Stimulated activated CD4-positive, alpha-beta T cell treated with anti-CD3 and anti-CD28 coated beads, Interleukin-12 subunit alpha, Interleukin-12 subunit beta, amount 100 ng/mL, for 24 hours (primary cell): ENCODE measurements at regions not wholly inside any gene's neighbourhood (a gene's known extent, or its start where the extent isn't known, plus 50 kb on each side); places are given as distances from the start of the nearest gene placed in this dataset.
"Not testable (repeated sequence)": the region's sequence is repeated elsewhere in the genome, so short reads cannot be mapped to it uniquely, and the experiment has no call there.

Experiments used
- DNase-seq, 2 experiments: peaks; one replicate each; pipeline ENCODE4 v3.0.0-alpha.2; 2020; ENCODE audit warnings: low read depth in 2 of 2

GRCh38 chr5:110304176-110304575 lies 422.3 kb downstream of the TMEM232 start:
- DNase-seq = no peak

GRCh38 chr5:110306650-110307049 lies 419.8 kb downstream of the TMEM232 start:
- DNase-seq = no peak

DNA sequence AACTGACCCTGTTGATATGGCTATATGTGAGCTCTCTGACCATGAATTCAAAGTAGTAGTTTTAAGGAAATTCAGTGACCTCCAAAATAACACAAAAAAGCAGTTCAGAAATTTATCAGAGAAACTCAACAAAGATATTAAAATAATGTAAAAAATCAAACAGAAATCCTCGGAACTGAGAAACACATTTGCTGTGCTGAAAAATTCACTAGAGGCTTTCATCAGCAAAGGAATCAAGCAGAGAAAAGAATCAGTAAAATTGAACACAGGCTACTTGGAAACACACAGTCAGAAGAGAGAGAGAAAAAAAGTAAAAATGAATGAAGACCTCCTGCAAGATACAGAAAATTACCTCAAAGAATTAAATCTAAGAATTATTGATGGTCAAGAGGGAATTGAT lies 417.2 kb downstream of the TMEM232 start:
- DNase-seq = no peak

DNA sequence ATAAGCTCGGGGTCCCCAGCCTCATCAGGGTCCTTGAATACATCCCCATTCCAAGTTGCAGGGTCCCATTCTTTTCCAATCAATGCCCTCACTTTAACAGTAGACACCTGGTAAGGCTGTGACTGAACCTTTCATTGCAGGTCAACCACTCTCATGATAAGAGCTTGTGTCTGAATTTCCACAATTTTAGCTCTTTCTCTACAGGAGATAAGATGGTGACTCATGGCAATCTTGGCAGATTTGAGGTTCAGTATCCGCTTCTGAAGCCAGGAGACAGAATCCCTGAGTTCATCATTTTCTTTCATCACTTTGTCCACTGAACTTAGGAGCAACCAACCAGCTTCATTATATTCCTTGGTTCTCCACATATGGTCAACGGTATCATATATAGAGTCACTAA lies 409.9 kb downstream of the TMEM232 start:
- not testable (repeated sequence) for DNase-seq

DNA sequence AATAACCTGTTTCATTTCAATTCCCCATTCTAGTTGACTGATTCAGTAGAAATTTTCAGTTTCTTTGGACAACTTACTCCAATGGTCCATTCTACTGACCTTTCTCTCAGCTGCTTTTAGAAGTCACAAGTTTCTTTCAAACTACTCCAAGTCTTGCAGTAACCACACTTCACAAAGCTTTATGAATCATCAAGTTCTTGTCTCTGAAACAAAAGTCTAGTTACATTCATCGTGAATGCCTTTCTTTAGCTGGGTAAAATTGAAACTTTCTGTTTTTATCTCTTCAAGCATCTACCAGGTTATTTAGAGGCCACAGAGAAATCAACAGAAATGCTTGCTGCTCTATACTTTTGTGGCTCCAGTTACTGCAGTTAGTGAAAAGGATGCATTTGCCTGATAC lies 405.4 kb downstream of the TMEM232 start:
- no peak for DNase-seq

DNA sequence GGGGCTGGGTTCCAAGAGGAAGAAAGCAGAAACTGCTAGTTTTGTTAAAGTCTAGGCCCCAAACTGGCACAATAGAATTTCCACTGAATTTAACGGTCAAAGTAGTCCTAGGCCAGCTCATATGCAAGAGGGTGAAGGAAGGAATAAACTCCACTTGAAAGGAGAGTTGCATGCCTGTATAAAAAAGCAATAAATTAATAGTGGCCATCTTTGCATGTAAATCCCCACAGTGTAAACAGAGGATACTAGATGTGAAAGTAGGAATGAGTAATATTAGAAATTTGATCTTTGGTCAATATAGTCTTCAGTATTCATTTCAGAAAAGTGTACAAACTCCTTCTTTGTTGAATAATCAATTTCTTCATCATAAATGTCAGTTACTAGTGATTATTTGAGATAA lies 403.1 kb downstream of the TMEM232 start:
- no peak for DNase-seq

DNA sequence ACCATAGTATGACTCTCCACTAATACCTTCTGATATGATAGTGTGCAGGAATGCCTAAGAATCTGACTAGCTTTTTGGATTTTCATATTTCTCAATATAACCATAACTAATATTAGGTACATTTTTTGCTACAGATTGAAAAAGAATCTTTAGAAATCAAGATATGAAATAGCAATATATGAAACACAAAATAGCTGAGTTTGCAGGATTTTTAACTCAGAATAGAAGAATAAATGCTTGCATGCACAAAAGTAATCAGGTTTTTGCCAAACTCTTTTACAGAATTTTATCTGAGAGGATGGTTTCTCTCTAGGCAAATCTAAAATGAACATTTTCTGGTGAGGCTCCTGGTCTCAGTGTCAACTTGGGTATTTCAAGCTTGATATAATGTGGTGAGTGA lies 402.6 kb downstream of the TMEM232 start:
- no peak for DNase-seq

DNA sequence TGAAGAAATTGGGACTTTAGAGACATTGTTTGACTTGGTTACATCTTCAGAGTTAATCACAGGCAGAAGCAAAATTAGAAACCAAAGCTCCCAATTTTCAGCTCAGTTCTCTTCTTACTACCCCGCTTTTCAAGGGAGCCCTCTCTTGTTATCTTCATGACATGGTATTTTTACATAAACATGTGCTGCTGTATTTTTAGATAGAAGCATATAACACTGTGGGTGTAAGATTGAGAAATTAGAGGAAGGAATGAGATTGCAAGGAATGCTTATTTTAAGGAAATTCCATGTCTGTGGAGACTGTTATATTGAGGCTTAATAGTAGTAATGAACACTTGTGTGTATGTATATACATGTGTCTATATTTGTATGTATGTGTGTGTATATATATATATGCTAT lies 401.6 kb downstream of the TMEM232 start:
- DNase-seq = no peak

- no peak for DNase-seq
These were observed 396.4 kb downstream of the TMEM232 start for GRCh38 chr5:110329955-110330525.

GRCh38 chr5:110333384-110333783 lies 393.1 kb downstream of the TMEM232 start:
- DNase-seq = no peak

GRCh38 chr5:110335361-110336066 lies 391.0 kb downstream of the TMEM232 start:
- DNase-seq = no peak

GRCh38 chr5:110338341-110339083 lies 388.0 kb downstream of the TMEM232 start:
- no peak for DNase-seq

DNA sequence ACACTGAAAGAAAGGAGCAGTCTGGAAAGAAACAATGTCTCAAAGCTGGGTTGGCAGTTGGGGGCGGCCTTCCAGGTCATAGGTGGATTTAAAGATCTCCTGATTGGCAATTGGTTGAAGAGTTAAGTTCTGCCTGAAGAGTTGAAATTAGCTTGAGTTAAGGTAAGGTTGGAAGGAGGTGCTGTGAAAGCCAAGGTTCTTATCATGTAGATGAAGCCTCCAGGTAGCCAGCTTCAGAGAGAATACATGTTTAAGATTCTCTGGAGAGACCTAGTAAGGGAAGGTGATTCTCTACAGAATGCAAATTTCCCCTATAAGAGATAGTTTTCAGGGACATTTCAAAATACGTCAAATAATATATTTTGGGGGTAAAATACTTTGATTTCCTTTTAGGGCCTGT lies 387.1 kb downstream of the TMEM232 start:
- DNase-seq = no peak

DNA sequence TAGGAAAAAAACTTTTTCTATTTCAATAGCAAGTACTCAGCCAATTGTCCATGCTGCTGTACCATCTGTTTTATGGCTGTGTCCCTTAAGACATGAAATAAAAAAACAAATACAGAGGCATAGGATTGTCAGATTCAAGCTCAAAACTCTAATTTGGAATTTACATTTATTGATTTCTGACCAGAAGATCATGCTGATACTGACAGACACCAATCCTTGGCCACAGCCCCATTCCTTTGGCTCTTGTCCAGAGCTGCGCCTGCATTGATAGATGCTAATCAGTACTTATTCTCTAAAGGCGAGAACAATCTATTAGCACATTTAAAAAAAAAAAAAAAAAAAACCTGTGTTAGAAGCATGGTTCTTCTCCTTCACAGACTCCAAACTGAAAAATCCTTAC lies 384.6 kb downstream of the TMEM232 start:
- no peak for DNase-seq

GRCh38 chr5:110342683-110343082 lies 383.8 kb downstream of the TMEM232 start:
- DNase-seq = no peak

DNA sequence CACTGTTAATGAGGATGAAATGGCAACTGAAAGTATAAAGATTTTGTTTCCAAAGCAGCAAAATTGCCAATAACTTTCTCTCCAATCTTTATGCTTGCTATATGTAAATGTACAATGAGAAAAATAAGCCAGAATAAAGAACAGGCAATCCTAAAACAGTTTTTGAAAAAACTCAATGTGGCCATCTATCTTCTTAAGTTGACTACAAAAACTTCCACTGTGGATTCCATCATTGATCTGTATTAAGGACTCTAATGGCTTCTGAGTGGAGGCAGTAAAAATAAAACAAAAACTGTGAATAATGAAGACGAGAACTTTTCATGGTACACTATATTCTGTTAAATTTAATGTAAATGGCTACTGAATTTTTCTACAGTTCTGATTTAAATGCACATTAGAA lies 382.9 kb downstream of the TMEM232 start:
- no peak for DNase-seq

DNA sequence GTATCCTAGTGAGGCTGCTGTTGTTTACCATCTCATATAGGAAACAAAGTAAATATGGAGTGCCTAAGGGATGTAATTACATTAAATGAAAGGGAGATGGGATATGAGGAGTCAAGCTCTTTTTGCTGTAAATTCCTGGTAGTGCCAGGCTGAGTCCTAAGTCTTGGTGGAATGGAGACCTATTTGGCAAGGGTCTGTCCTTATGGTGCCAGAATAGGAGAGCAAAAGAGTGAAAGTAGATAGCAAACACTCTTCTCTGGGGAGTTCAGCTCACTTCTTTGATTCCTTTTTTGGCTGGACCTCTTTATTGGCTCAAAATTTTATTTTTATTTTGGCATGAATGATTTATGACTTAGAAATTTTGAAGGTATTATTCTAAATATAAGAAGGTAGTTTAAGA lies 380.8 kb downstream of the TMEM232 start:
- DNase-seq = no peak

DNA sequence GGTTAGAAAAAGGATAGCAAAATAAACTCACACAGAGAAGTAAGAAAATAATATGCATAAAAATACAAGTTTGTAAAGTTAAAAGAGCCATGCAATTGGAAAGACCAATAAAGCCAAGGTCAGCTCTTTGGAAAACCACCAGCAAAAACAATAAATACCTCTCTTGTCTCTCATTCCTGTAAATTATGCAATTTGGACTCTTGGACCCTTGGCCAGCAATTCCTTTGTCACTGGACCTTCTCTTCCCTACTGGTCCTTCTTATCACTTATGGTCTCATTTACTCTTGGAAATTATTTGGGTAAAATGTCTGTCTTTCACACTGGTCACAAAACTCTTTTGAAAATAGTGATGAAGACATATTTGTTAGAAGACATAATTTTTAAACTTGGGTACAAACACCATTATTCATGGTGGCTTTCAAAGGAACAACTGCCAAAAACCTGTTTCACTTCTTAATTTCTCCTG lies 379.5 kb downstream of the TMEM232 start:
- no peak for DNase-seq

- no peak for DNase-seq
These were observed 378.7 kb downstream of the TMEM232 start for GRCh38 chr5:110347781-110348180.

DNA sequence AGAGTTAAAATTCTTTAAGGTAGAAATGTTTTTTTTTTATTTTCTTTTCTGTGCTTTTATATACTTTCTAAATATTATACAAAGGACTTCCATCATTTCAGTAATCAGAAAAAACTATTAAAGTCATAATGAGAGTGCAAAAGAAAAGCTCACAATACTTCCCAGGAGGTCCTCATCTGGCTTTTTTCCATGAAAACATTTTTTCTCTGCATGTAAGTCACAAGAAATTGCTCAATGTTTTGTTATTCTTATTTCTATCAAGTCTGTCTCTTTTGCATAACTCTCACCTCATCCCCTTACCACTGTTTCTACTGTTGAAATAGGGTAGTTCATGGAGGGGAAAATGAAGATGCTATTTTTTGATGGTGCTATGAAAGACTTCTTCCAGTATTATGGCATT lies 375.0 kb downstream of the TMEM232 start:
- DNase-seq = no peak

- DNase-seq = no peak
These were observed 372.2 kb downstream of the TMEM232 start for GRCh38 chr5:110354311-110354710.

DNA sequence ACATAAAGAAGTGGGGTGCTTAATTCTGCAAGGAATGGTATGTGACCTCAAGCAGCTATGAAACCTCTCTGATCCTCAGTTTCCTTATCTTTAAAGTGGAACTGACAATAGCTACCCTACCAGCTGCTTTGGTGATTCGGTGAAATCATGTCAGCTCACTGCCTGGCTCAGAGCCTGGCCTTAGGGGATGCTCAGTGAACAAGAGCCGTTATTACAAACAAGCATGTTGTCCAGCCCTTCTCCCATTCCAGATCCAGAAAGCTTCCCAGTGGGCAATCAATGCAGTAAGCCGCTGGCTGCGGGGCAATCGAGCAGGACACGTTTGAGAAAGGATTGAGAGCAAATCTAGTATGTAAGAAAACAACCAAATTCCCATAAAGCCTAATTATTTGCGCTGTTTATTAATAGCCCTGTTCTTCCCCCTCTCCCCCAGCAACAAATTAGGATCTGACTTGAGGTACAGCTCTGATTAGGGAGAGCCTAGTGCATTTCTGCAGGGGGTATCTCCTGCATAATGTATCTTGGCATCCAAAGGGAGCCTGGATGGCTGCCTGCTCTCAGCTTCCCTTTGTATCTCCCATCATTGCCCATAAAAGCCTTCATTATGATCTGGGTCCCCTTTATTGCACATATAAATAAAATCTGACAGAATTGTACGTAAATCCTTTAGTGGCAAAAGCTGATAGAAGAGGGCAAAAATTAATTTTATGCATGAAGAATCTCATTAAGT lies 371.4 kb downstream of the TMEM232 start:
- no peak for DNase-seq
